ENCODE measurements at regions not wholly inside any gene's neighbourhood (a gene's known extent, or its start where the extent isn't known, plus 50 kb on each side); places are given as distances from the start of the nearest gene placed in this dataset.

DNA sequence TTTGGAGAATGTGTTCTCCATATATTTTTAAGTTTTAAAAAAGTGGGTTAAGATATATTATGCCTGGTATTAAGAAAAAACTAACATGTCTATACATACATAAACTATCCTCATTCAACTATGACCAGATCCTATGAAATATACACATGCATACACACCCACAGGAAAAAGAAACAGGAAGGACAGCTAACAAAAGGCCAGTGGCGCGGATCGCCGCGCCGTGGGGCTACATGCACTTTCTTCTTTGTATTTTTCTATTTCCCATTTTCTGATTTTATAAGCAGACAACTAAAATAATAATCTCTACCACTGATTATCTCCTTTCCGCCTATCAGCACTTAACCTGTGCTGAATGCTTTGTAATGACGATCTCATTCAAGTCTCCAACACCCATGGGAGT, 160.1 kb downstream of the OR4M2 start:
- no TSS peak for BruUV-seq (replicated peaks)
- Histone ChIP-seq H3K27ac (ENCODE audit: insufficient read depth, low read depth, low read length) (no peak overlapping the region), H4K20me1 (replicated peaks; ENCODE audit: control insufficient read depth, extremely low read depth, insufficient read depth, low read length) (no peaks in the 10 kb centered on the region), H3K9me3 (replicated peaks; ENCODE audit: control insufficient read depth, insufficient read depth, low read length) (peaks cover 23% of the 10 kb centered on the region), H2AFZ (ENCODE audit: low read depth, low read length) (no peak overlapping the region), H3K9me1 (replicated peaks; ENCODE audit: control insufficient read depth, extremely low read depth, insufficient read depth, low read length) (no peaks in the 10 kb centered on the region), H3K79me2 (ENCODE audit: control insufficient read depth, insufficient read depth, low read length) (no peaks in the 10 kb centered on the region), H3K4me3 (replicated peaks in 1 of 3; ENCODE audit: insufficient read depth in 1 of 3, low read depth in 1 of 3, low read length in 3 of 3) (no peak overlapping the region), H3K4me2 (ENCODE audit: insufficient read depth, low read length) (no peak overlapping the region), H3K36me3 (ENCODE audit: control insufficient read depth in 2 of 2, extremely low read depth in 1 of 2, insufficient read depth in 2 of 2, low read length in 2 of 2) (no peaks in the 10 kb centered on the region), H3K4me1 (ENCODE audit: control insufficient read depth, extremely low read depth, insufficient read depth, low read length) (no peaks in the 10 kb centered on the region), H3K9ac (replicated peaks; ENCODE audit: extremely low read depth, insufficient read depth, low read length) (no peak overlapping the region), H3K27me3 (ENCODE audit: control insufficient read depth in 2 of 2, insufficient read depth in 2 of 2, low read length in 2 of 2) (no peaks in the 10 kb centered on the region)
- DNase-seq (ENCODE audit: low read depth, low spot score) (no peak), FAIRE-seq (peak; percentile 37)
- intact Hi-C loops (cut with micrococcal nuclease), result no loop called here
- TF ChIP-seq, protein P1, sequence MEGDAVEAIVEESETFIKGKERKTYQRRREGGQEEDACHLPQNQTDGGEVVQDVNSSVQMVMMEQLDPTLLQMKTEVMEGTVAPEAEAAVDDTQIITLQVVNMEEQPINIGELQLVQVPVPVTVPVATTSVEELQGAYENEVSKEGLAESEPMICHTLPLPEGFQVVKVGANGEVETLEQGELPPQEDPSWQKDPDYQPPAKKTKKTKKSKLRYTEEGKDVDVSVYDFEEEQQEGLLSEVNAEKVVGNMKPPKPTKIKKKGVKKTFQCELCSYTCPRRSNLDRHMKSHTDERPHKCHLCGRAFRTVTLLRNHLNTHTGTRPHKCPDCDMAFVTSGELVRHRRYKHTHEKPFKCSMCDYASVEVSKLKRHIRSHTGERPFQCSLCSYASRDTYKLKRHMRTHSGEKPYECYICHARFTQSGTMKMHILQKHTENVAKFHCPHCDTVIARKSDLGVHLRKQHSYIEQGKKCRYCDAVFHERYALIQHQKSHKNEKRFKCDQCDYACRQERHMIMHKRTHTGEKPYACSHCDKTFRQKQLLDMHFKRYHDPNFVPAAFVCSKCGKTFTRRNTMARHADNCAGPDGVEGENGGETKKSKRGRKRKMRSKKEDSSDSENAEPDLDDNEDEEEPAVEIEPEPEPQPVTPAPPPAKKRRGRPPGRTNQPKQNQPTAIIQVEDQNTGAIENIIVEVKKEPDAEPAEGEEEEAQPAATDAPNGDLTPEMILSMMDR (IDR thresholded peaks at IDR 0.05; ENCODE audit: extremely low read depth in 1 of 2, insufficient read depth in 1 of 2, low read depth in 1 of 2, low read length in 2 of 2), result no peak
- TF ChIP-seq, protein P2, sequence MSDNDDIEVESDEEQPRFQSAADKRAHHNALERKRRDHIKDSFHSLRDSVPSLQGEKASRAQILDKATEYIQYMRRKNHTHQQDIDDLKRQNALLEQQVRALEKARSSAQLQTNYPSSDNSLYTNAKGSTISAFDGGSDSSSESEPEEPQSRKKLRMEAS (IDR thresholded peaks at IDR 0.05; ENCODE audit: insufficient read depth, insufficient read length), result no peak
- TF ChIP-seq GATA2 (IDR thresholded peaks at IDR 0.05; ENCODE audit: insufficient read depth, insufficient read length, low read depth, low read length) (no peak), EZH2 (IDR thresholded peaks at IDR 0.05; ENCODE audit: borderline replicate concordance, low read depth, low read length, severe bottlenecking) (no peak), POLR2A (IDR thresholded peaks at IDR 0.05; ENCODE audit: low read depth, low read length) (no peak), MYC (IDR thresholded peaks at IDR 0.05; ENCODE audit: low read depth, low read length) (no peak), POLR2AphosphoS5 (IDR thresholded peaks at IDR 0.05; ENCODE audit: insufficient read depth, low read depth, low read length) (no peak), JUN (IDR thresholded peaks at IDR 0.05; ENCODE audit: borderline replicate concordance, insufficient read depth, insufficient read length, low read depth) (no peak), FOS (IDR thresholded peaks at IDR 0.05; ENCODE audit: borderline replicate concordance, insufficient read depth, low read length) (no peak)
- CTCF ChIA-PET, result no interaction called here
- dilution Hi-C loops (cut with MboI; ENCODE audit: extremely low pct_ligation_motif_present, low sequenced_read_pairs), result no loop called here
- POLR2A ChIA-PET, result no interaction called here
